CD4-positive, alpha-beta T cell treated with Interleukin-12 subunit alpha and Interleukin-12 subunit beta, for 1 hour (primary cell): ENCODE measurements at regions not wholly inside any gene's neighbourhood (a gene's known extent, or its start where the extent isn't known, plus 50 kb on each side); places are given as distances from the start of the nearest gene placed in this dataset.
A peak's percentile ranks its signal among the peaks of the same experiment; 100 is the strongest.

Source experiments
- DNase-seq: peaks from one replicate; pipeline ENCODE4 v3.0.0-alpha.2; 2020

GRCh38 chr2:46239175-46239846 is 57.9 kb upstream of the EPAS1 start:
- no peak for DNase-seq

- DNase-seq, result peak; percentile 60
Measured at GRCh38 chr2:46239847-46240181, 57.4 kb upstream of the EPAS1 start.

GRCh38 chr2:46241344-46241743 is 55.9 kb upstream of the EPAS1 start:
- no peak for DNase-seq

GRCh38 chr2:46245869-46246268 is 51.3 kb upstream of the EPAS1 start:
- no peak for DNase-seq

GRCh38 chr2:46246790-46247189 is 50.4 kb upstream of the EPAS1 start:
- DNase-seq, result no peak
